ENCODE measurements at regions not wholly inside any gene's neighbourhood (a gene's known extent, or its start where the extent isn't known, plus 50 kb on each side); places are given as distances from the start of the nearest gene placed in this dataset.

DNA sequence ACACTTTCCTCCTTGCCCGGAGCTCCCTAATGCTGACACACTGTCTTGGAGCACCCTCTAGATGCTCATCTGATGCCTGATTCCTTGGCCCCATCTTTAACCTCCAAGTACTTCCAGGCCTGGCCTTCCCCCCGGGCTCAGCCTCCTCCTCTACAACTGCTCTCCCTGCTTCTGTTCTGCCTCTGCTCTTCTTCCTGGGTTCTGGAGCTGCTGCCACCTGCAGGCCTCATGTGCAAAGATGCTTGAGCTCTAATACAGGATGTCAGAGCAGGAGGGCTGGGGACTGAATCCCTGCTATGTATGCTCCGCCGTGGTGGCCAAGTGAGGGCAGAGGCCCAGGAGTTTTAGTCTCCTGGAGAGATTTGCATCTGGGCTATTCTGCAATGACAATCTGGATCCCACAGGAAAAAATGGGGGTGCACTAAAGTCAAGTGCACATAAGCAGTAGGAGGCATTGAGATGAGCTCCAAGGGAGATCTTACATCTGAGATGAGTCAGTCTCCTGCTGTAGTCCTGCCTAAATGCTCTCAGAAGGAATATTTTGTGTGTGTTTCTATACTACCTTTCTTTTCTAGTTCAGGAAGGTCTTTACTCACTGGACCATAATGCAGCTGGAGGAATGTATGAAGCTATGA lies 296.3 kb downstream of the UACA start:
- TF ChIP-seq DDX20 (tag; IDR thresholded peaks at IDR 0.05; ENCODE audit: low read depth): no peak
- no peak for TF ChIP-seq RBM22 (IDR thresholded peaks at IDR 0.05; ENCODE audit: low read depth, low read length, poor library complexity, severe bottlenecking)
- no peak for TF ChIP-seq ZNF655 (CRISPR knock-in tag; IDR thresholded peaks at IDR 0.05)
- peak; percentile 60 to 76 (median 61) for TF ChIP-seq CTCF (IDR thresholded peaks at IDR 0.05 in 2 of 3, conservative IDR thresholded peaks at IDR 0.05 in 1 of 3; ENCODE audit: insufficient read depth in 2 of 3, low read depth in 1 of 3, low read length in 3 of 3)
- no peak for TF ChIP-seq MTA2 (IDR thresholded peaks at IDR 0.05; ENCODE audit: low read depth)
- TF ChIP-seq, protein P1, sequence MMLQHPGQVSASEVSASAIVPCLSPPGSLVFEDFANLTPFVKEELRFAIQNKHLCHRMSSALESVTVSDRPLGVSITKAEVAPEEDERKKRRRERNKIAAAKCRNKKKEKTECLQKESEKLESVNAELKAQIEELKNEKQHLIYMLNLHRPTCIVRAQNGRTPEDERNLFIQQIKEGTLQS (IDR thresholded peaks at IDR 0.05): no peak
- TF ChIP-seq, protein P1 (CRISPR knock-in tag; conservative IDR thresholded peaks at IDR 0.05): no peak
- TF ChIP-seq NFE2L1 (tag; IDR thresholded peaks at IDR 0.05; ENCODE audit: borderline replicate concordance, low read depth): no peak
- no peak for TF ChIP-seq YY1 (IDR thresholded peaks at IDR 0.05; ENCODE audit: borderline replicate concordance in 1 of 3, control insufficient read depth in 1 of 3, extremely low read depth in 1 of 3, insufficient read depth in 3 of 3, insufficient read length in 1 of 3, insufficient replicate concordance in 2 of 3, low read depth in 1 of 3, low read length in 2 of 3)
- TF ChIP-seq HDAC6 (IDR thresholded peaks at IDR 0.05; ENCODE audit: low read depth, low read length): no peak
- no peak for TF ChIP-seq GTF2E2 (tag; IDR thresholded peaks at IDR 0.05)
